ENCODE measurements at regions not wholly inside any gene's neighbourhood (a gene's known extent, or its start where the extent isn't known, plus 50 kb on each side); places are given as distances from the start of the nearest gene placed in this dataset.

DNA sequence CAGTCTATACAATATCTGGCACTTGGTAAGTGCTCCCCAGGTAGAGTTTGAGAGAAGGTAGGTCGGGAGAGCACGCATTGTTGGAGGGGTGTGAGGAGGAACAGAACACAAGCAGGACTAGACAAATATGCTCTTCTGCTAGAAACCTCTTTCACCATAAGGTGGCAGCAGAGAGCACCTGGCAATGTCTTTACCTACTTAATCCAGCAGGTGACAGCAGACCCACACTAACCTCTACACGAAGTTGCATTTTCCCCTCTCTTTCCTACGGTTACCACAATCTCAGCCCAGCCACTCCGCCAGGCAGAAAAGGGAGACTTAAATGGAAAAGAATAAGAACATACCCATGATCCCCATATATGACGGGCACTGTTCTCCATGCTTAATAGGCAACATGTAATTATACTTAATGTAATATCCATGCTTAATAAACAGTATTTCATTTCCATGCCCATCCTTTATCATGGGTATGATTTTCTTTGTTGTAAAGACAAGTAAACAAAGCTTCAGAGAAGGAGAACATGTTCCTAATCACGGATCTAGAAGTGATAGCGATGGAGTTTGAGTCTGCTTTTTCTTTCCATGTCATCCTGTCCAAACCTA is 55.1 kb upstream of the CCL2 start:
- no peaks in the 10 kb centered on the region for H3K4me1 Mint-ChIP-seq
- DNase-seq (peak; percentile 85), ATAC-seq (ENCODE audit: low read depth) (peak; percentile 94)
- H3K9me3 Mint-ChIP-seq (ENCODE audit: insufficient read depth) = no peaks in the 10 kb centered on the region
- no peak overlapping the region for H3K4me3 ChIP-seq (ENCODE audit: control extremely low read depth in 1 of 5, extremely low read depth in 1 of 5, insufficient read depth in 1 of 5, low read depth in 2 of 5, low read length in 4 of 5)
- H4K20me1 ChIP-seq (ENCODE audit: control insufficient read depth, insufficient read depth, low read length, poor library complexity, severe bottlenecking) = no peaks in the 10 kb centered on the region
- H3K4me3 Mint-ChIP-seq = no peak overlapping the region
- TF ChIP-seq, protein P1, sequence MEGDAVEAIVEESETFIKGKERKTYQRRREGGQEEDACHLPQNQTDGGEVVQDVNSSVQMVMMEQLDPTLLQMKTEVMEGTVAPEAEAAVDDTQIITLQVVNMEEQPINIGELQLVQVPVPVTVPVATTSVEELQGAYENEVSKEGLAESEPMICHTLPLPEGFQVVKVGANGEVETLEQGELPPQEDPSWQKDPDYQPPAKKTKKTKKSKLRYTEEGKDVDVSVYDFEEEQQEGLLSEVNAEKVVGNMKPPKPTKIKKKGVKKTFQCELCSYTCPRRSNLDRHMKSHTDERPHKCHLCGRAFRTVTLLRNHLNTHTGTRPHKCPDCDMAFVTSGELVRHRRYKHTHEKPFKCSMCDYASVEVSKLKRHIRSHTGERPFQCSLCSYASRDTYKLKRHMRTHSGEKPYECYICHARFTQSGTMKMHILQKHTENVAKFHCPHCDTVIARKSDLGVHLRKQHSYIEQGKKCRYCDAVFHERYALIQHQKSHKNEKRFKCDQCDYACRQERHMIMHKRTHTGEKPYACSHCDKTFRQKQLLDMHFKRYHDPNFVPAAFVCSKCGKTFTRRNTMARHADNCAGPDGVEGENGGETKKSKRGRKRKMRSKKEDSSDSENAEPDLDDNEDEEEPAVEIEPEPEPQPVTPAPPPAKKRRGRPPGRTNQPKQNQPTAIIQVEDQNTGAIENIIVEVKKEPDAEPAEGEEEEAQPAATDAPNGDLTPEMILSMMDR (IDR thresholded peaks at IDR 0.05) = peak; percentile 100
- no peak for TF ChIP-seq EZH2 (IDR thresholded peaks at IDR 0.05; ENCODE audit: borderline replicate concordance, insufficient read depth, low read depth, low read length, poor library complexity, severe bottlenecking)
- H3K27me3 ChIP-seq (replicated peaks in 1 of 4; ENCODE audit: control extremely low read depth in 1 of 4, control insufficient read depth in 3 of 4, insufficient read depth in 4 of 4, low read length in 3 of 4) = peaks cover 0 to 12% (median 6%) of the 10 kb centered on the region in 4 experiments
- H3K27ac ChIP-seq (ENCODE audit: low read length in 2 of 2) = no peak overlapping the region
- POLR2A ChIA-PET = no interaction called here
- H3K79me2 ChIP-seq (ENCODE audit: control insufficient read depth, insufficient read depth, low read length) = no peaks in the 10 kb centered on the region
- no peaks in the 10 kb centered on the region for H3K9me3 ChIP-seq (ENCODE audit: control extremely low read depth in 1 of 3, control insufficient read depth in 2 of 3, insufficient read depth in 1 of 3, low read length in 2 of 3)
- H3K9ac ChIP-seq (ENCODE audit: low read length) = no peak overlapping the region
- CTCF ChIA-PET = interaction anchor here (0.6 to 8.8 kb wide), 13 partner anchors 8 to 422 kb away, joined by 3 to 253 read pairs (median 4); partner anchors contain the start of genes CCL1 and CCL13
- H3K4me1 ChIP-seq (ENCODE audit: control insufficient read depth in 2 of 2, insufficient read depth in 2 of 2, low read length in 2 of 2) = no peaks in the 10 kb centered on the region
- no peak overlapping the region for H3K4me2 ChIP-seq (replicated peaks; ENCODE audit: low read depth, low read length, poor library complexity, severe bottlenecking)
- no peaks in the 10 kb centered on the region for H3K36me3 ChIP-seq (replicated peaks in 1 of 2; ENCODE audit: control extremely low read depth in 1 of 2, control insufficient read depth in 1 of 2, extremely low read depth in 1 of 2, insufficient read depth in 2 of 2, low read length in 1 of 2)
- no peak overlapping the region for H3K27ac Mint-ChIP-seq
- H3K27me3 Mint-ChIP-seq = peaks cover 56% of the 10 kb centered on the region
- intact Hi-C loops (cut with micrococcal nuclease) = no loop called here
- no peak overlapping the region for H2AFZ ChIP-seq (ENCODE audit: insufficient read depth, low read depth, low read length, poor library complexity, severe bottlenecking)
- no CpG with 5 or more reads among the region's 8 CpGs for WGBS (ENCODE audit: insufficient coverage)

DNA sequence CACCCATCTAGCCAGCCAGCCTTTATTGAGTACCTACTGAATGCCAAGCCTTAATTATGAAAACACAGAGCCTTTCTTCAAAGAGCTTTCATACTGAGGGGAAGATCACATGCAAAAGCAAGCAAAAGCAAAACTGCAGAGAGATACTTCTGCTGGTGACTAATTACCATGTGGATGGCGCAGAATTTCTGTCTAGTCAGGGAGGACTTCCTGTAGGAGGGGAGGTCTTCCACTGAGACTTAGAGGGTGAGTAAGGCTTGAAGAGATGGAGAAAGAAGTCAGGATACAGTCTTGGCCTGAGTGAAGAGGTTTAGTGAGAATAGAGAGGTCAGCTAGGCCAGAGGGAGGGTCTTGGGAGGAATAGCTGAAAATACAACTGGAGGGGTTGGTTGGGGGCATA is 53.9 kb upstream of the CCL2 start:
- TF ChIP-seq EZH2 (IDR thresholded peaks at IDR 0.05; ENCODE audit: borderline replicate concordance, insufficient read depth, low read depth, low read length, poor library complexity, severe bottlenecking) = no peak
- TF ChIP-seq, protein P1 (IDR thresholded peaks at IDR 0.05) = no peak
- H3K4me3 ChIP-seq (ENCODE audit: control extremely low read depth in 1 of 5, extremely low read depth in 1 of 5, insufficient read depth in 1 of 5, low read depth in 2 of 5, low read length in 4 of 5) = no peak overlapping the region
- H3K27ac ChIP-seq (ENCODE audit: low read length in 2 of 2) = no peak overlapping the region
- H3K9ac ChIP-seq (ENCODE audit: low read length) = no peak overlapping the region
- intact Hi-C loops (cut with micrococcal nuclease) = no loop called here
- no peaks in the 10 kb centered on the region for H3K4me1 ChIP-seq (ENCODE audit: control insufficient read depth in 2 of 2, insufficient read depth in 2 of 2, low read length in 2 of 2)
- peaks cover 0 to 12% (median 6%) of the 10 kb centered on the region in 4 experiments for H3K27me3 ChIP-seq (replicated peaks in 1 of 4; ENCODE audit: control extremely low read depth in 1 of 4, control insufficient read depth in 3 of 4, insufficient read depth in 4 of 4, low read length in 3 of 4)
- H3K36me3 ChIP-seq (replicated peaks in 1 of 2; ENCODE audit: control extremely low read depth in 1 of 2, control insufficient read depth in 1 of 2, extremely low read depth in 1 of 2, insufficient read depth in 2 of 2, low read length in 1 of 2) = no peaks in the 10 kb centered on the region
- no peaks in the 10 kb centered on the region for H4K20me1 ChIP-seq (ENCODE audit: control insufficient read depth, insufficient read depth, low read length, poor library complexity, severe bottlenecking)
- Mint-ChIP-seq H3K27me3 (peaks cover 51% of the 10 kb centered on the region), H3K4me1 (no peaks in the 10 kb centered on the region), H3K9me3 (ENCODE audit: insufficient read depth) (no peaks in the 10 kb centered on the region), H3K27ac (no peak overlapping the region), H3K4me3 (no peak overlapping the region)
- ChIA-PET POLR2A (no interaction called here), CTCF (interaction anchor here (0.7 to 8.8 kb wide), 12 partner anchors 9 to 421 kb away, joined by 3 to 253 read pairs (median 5); partner anchors contain the start of genes CCL1 and CCL13)
- H3K4me2 ChIP-seq (replicated peaks; ENCODE audit: low read depth, low read length, poor library complexity, severe bottlenecking) = no peak overlapping the region
- DNase-seq (no peak), ATAC-seq (ENCODE audit: low read depth) (no peak)
- no peak overlapping the region for H2AFZ ChIP-seq (ENCODE audit: insufficient read depth, low read depth, low read length, poor library complexity, severe bottlenecking)
- 83% methylated on average over 1 of the region's 1 CpG for WGBS (ENCODE audit: insufficient coverage)
- no peaks in the 10 kb centered on the region for H3K9me3 ChIP-seq (ENCODE audit: control extremely low read depth in 1 of 3, control insufficient read depth in 2 of 3, insufficient read depth in 1 of 3, low read length in 2 of 3)
- no peaks in the 10 kb centered on the region for H3K79me2 ChIP-seq (ENCODE audit: control insufficient read depth, insufficient read depth, low read length)
